ENCODE measurements at regions not wholly inside any gene's neighbourhood (a gene's known extent, or its start where the extent isn't known, plus 50 kb on each side); places are given as distances from the start of the nearest gene placed in this dataset.

GRCh38 chr15:53354874-53355273 is 404.6 kb downstream of the WDR72 start:
- no peaks in the 10 kb centered on the region for H3K36me3 Mint-ChIP-seq (ENCODE audit: insufficient read depth)
- no peaks in the 10 kb centered on the region for H3K9me3 Mint-ChIP-seq (ENCODE audit: low read depth)
- no peak overlapping the region for H3K27ac Mint-ChIP-seq
- peaks cover 17% of the 10 kb centered on the region for H3K4me1 Mint-ChIP-seq (ENCODE audit: low read depth)
- DNase-seq (ENCODE audit: low spot score, unreplicated experiment): no peak
- no peaks in the 10 kb centered on the region for H3K27me3 Mint-ChIP-seq
- no peak overlapping the region for H3K4me3 Mint-ChIP-seq (ENCODE audit: low read depth)
- TF ChIP-seq CTCF (IDR thresholded peaks at IDR 0.05; ENCODE audit: unreplicated experiment): no peak

DNA sequence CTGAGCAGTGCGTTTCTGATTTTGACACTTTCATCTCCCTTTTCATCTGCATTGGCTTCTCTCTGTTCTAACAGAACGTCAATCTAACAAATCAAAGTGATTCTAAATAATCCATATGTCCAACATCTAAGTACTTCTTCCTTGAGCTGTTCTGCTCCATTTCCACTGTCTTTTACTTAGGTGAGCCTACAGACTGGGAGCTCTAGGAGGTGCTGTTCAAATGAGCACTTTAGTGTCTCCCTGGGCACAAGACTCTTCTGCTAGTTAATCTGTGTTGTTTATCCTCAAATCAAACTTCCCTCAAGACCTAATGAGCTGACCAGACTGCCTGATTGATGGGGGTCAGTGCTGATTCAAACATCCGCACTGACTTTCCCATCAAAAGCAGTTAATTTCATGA is 408.1 kb downstream of the WDR72 start:
- TF ChIP-seq CTCF (IDR thresholded peaks at IDR 0.05; ENCODE audit: unreplicated experiment): peak; percentile 14
- H3K4me3 Mint-ChIP-seq (ENCODE audit: low read depth): no peak overlapping the region
- DNase-seq (ENCODE audit: low spot score, unreplicated experiment): no peak
- H3K9me3 Mint-ChIP-seq (ENCODE audit: low read depth): no peaks in the 10 kb centered on the region
- H3K36me3 Mint-ChIP-seq (ENCODE audit: insufficient read depth): no peaks in the 10 kb centered on the region
- peaks cover 14% of the 10 kb centered on the region for H3K4me1 Mint-ChIP-seq (ENCODE audit: low read depth)
- no peaks in the 10 kb centered on the region for H3K27me3 Mint-ChIP-seq
- no peak overlapping the region for H3K27ac Mint-ChIP-seq

DNA sequence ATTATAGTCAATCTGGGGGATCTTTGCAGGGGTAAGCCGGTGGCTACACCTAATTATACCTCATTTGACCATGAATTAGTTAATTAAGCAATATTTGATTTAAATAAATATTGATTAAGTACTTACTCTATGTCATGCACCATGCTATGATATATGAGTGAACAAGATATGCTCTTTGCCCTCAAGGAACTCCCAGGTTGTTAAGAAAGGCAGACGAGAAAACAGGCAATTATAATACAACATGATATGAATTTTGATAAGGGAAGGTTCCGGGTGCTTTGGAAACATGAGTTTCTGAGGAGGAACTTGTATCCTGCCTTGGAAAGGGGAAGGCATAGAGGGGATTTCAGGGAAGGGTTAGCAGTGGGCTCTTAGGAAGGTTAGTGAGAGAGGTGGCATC is 412.9 kb downstream of the WDR72 start:
- Mint-ChIP-seq H3K36me3 (ENCODE audit: insufficient read depth) (no peaks in the 10 kb centered on the region), H3K4me1 (ENCODE audit: low read depth) (peaks cover 17% of the 10 kb centered on the region), H3K9me3 (ENCODE audit: low read depth) (peaks cover 2% of the 10 kb centered on the region), H3K27ac (no peak overlapping the region), H3K27me3 (no peaks in the 10 kb centered on the region), H3K4me3 (ENCODE audit: low read depth) (no peak overlapping the region)
- TF ChIP-seq CTCF (IDR thresholded peaks at IDR 0.05; ENCODE audit: unreplicated experiment): no peak
- no peak for DNase-seq (ENCODE audit: low spot score, unreplicated experiment)

DNA sequence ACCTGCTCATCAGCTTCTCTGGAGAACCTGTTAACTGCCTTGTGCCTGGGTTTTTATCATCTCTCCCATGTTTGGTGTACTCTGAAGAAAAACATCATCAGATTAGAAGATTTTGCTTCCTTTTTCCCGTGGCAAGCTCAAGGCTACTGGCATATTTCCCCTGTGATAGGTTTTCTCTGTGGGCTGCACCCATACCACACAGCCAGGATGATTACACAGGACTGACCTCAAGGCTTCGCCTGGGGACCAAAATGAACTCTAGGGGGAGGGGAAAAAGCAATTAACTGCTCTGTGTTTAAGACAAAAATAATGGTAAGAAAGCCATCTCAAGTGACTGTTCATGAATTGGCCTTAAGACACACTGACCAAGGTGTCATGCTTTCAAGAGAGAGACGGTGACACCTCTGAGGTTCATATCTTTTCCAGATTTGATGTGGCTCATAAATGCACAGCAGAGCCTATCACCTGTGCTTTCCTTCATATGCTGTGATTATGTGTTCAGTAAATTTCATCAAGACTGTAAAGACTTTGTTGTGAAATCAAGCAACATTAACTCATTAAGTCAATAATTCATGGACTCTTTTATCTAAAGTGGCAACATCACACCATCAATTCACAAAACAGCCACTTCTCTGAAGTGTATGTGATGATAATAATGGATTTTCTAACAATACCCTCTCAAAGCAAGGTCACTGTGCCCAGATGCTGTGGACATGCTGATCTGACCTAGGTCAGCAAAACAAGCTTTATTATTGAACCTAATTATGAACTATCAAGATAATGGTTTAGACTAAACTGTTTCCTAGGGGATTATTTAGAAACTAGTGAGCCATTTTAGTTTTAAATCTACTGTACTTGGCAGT is 427.9 kb downstream of the WDR72 start:
- no peaks in the 10 kb centered on the region for H3K27me3 Mint-ChIP-seq
- no peak overlapping the region for H3K4me3 Mint-ChIP-seq (ENCODE audit: low read depth)
- no peaks in the 10 kb centered on the region for H3K36me3 Mint-ChIP-seq (ENCODE audit: insufficient read depth)
- H3K9me3 Mint-ChIP-seq (ENCODE audit: low read depth): no peaks in the 10 kb centered on the region
- no peak for DNase-seq (ENCODE audit: low spot score, unreplicated experiment)
- H3K27ac Mint-ChIP-seq: no peak overlapping the region
- no peak for TF ChIP-seq CTCF (IDR thresholded peaks at IDR 0.05; ENCODE audit: unreplicated experiment)
- H3K4me1 Mint-ChIP-seq (ENCODE audit: low read depth): peaks cover 8% of the 10 kb centered on the region

DNA sequence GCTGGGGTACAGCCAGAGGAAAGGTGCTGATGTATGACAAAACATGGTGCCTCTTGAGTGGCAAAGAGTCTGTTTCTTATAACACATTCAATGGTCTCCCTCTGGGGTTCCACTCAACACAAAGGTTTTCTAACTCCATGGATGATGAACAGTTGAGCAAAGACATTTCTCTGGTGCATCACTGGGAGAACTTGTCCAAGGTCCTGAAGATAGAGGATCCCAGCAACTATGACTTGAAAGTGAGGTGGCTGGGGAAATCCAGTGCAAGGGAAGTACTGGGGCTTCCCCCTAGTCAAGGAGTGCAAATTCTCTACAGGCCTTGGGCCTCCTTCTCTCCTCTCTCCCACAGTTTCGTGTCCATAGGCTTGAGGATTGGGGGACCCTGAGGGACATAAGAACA is 431.1 kb downstream of the WDR72 start:
- no peaks in the 10 kb centered on the region for H3K9me3 Mint-ChIP-seq (ENCODE audit: low read depth)
- TF ChIP-seq CTCF (IDR thresholded peaks at IDR 0.05; ENCODE audit: unreplicated experiment): no peak
- H3K27ac Mint-ChIP-seq: no peak overlapping the region
- H3K4me3 Mint-ChIP-seq (ENCODE audit: low read depth): no peak overlapping the region
- H3K27me3 Mint-ChIP-seq: no peaks in the 10 kb centered on the region
- no peak for DNase-seq (ENCODE audit: low spot score, unreplicated experiment)
- H3K4me1 Mint-ChIP-seq (ENCODE audit: low read depth): peaks cover 17% of the 10 kb centered on the region
- no peaks in the 10 kb centered on the region for H3K36me3 Mint-ChIP-seq (ENCODE audit: insufficient read depth)

All from progenitor cell of endocrine pancreas (in vitro differentiated cells).